Right lobe of liver (tissue), 4 donors: ENCODE measurements at regions not wholly inside any gene's neighbourhood (a gene's known extent, or its start where the extent isn't known, plus 50 kb on each side); places are given as distances from the start of the nearest gene placed in this dataset.
"Not testable (repeated sequence)": the region's sequence is repeated elsewhere in the genome, so short reads cannot be mapped to it uniquely, and the experiment has no call there.

Experiments used
- CTCF ChIP-seq, 4 donors: fragments of 200-600 bp in 3 of 4; fragments of 450-650 bp in 1 of 4; IDR thresholded peaks; one replicate each; pipeline versions ENCODE4 v1.5.1 to v1.8.0; 2016 to 2022; ENCODE audit warnings: antibody characterized with exemption in 4 of 4, mild to moderate bottlenecking in 2 of 4
- POLR2A ChIP-seq: fragments of 450-650 bp; IDR thresholded peaks from one replicate; pipeline ENCODE4 v1.6.1; 2017; ENCODE audit warnings: antibody characterized with exemption, mild to moderate bottlenecking
- donor health status: DM: no; HTN: no; CAD: no.
- donor health status: DM: no; HTN: no; CAD: no.
- donor health status: DM: no; HTN: yes; CAD: no.

DNA sequence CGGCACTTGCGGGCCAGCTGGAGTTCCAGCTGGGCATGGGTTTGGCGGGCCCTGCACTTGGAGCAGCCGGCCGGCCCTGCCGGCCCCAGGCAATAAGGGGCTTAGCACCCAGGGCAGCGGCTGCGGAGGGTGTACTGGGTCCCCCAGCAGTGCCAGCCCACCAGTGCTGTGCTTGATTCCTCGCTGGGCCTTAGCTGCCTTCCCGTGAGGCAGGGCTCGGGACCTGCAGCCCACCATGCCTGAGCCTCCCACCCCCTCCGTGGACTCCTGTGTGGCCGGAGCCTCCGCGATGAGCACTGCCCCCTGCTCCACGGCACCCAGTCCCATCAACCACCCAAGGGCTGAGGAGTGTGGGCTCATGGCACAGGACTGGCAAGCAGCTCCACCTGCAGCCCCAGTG lies 118.1 kb upstream of the RIOK2 start:
- TF ChIP-seq CTCF (IDR thresholded peaks at IDR 0.05); POLR2A: not testable (repeated sequence)
